ENCODE measurements at regions not wholly inside any gene's neighbourhood (a gene's known extent, or its start where the extent isn't known, plus 50 kb on each side); places are given as distances from the start of the nearest gene placed in this dataset.

GRCh38 chr9:115349542-115349941 lies 231.6 kb upstream of the TNC start:
- ChIA-PET POLR2A (no interaction called here), CTCF (no interaction called here)
- H3K4me3 ChIP-seq (ENCODE audit: low read depth, low read length), result no peak overlapping the region
- DNase-seq (ENCODE audit: low read depth, low spot score), result no peak
- H3K9me3 ChIP-seq (ENCODE audit: control insufficient read depth, insufficient read depth, low read length), result peaks cover 7% of the 10 kb centered on the region
- no peak overlapping the region for H3K27ac ChIP-seq (ENCODE audit: low read depth, low read length)
- TF ChIP-seq, protein P1, sequence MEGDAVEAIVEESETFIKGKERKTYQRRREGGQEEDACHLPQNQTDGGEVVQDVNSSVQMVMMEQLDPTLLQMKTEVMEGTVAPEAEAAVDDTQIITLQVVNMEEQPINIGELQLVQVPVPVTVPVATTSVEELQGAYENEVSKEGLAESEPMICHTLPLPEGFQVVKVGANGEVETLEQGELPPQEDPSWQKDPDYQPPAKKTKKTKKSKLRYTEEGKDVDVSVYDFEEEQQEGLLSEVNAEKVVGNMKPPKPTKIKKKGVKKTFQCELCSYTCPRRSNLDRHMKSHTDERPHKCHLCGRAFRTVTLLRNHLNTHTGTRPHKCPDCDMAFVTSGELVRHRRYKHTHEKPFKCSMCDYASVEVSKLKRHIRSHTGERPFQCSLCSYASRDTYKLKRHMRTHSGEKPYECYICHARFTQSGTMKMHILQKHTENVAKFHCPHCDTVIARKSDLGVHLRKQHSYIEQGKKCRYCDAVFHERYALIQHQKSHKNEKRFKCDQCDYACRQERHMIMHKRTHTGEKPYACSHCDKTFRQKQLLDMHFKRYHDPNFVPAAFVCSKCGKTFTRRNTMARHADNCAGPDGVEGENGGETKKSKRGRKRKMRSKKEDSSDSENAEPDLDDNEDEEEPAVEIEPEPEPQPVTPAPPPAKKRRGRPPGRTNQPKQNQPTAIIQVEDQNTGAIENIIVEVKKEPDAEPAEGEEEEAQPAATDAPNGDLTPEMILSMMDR (IDR thresholded peaks at IDR 0.05; ENCODE audit: low read depth, low read length), result no peak
- H3K27me3 ChIP-seq (ENCODE audit: control insufficient read depth, insufficient read depth, low read length), result no peaks in the 10 kb centered on the region

DNA sequence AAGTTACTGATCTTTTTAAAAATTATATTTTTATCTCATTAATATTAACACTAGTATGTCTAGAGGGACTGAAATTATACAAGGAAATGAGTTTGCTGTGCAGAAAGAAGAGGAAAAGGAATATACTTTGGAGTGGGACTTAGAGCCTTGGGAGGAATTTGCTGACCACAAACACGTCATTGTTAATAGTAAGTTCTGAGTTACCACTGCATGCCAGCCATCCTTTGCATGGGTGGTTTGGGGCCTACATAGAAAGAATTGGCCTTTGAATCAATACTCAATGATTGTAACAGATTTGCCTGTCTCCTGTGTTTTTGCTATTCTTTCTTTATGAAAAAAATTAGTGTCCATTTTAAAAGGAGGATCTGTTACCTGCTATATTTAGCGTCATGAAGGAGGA lies 232.6 kb upstream of the TNC start:
- CTCF ChIA-PET, result no interaction called here
- TF ChIP-seq, protein P1 (IDR thresholded peaks at IDR 0.05; ENCODE audit: low read depth, low read length), result no peak
- Histone ChIP-seq H3K4me3 (ENCODE audit: low read depth, low read length) (no peak overlapping the region), H3K27me3 (ENCODE audit: control insufficient read depth, insufficient read depth, low read length) (no peaks in the 10 kb centered on the region), H3K9me3 (ENCODE audit: control insufficient read depth, insufficient read depth, low read length) (peaks cover 7% of the 10 kb centered on the region), H3K27ac (ENCODE audit: low read depth, low read length) (no peak overlapping the region)
- no peak for DNase-seq (ENCODE audit: low read depth, low spot score)
- POLR2A ChIA-PET, result interaction anchor here (0.6 kb wide), 1 partner anchor 14 kb away, joined by 4 read pairs; no protein-coding TSS in a partner anchor

- no peak overlapping the region for H3K27ac ChIP-seq (ENCODE audit: low read depth, low read length)
- TF ChIP-seq, protein P1 (IDR thresholded peaks at IDR 0.05; ENCODE audit: low read depth, low read length), result no peak
- H3K9me3 ChIP-seq (ENCODE audit: control insufficient read depth, insufficient read depth, low read length), result no peaks in the 10 kb centered on the region
- no peaks in the 10 kb centered on the region for H3K27me3 ChIP-seq (ENCODE audit: control insufficient read depth, insufficient read depth, low read length)
- DNase-seq (ENCODE audit: low read depth, low spot score), result no peak
- POLR2A ChIA-PET, result no interaction called here
- CTCF ChIA-PET, result interaction anchor here (0.6 kb wide), 1 partner anchor 686 kb away, joined by 6 read pairs; no protein-coding TSS in a partner anchor
- H3K4me3 ChIP-seq (ENCODE audit: low read depth, low read length), result no peak overlapping the region
These were observed 235.7 kb upstream of the TNC start for GRCh38 chr9:115353681-115354080.

- Histone ChIP-seq H3K27ac (ENCODE audit: low read depth, low read length) (no peak overlapping the region), H3K27me3 (ENCODE audit: control insufficient read depth, insufficient read depth, low read length) (no peaks in the 10 kb centered on the region), H3K4me3 (ENCODE audit: low read depth, low read length) (no peak overlapping the region), H3K9me3 (ENCODE audit: control insufficient read depth, insufficient read depth, low read length) (no peaks in the 10 kb centered on the region)
- CTCF ChIA-PET, result no interaction called here
- no peak for DNase-seq (ENCODE audit: low read depth, low spot score)
- POLR2A ChIA-PET, result no interaction called here
- TF ChIP-seq, protein P1 (IDR thresholded peaks at IDR 0.05; ENCODE audit: low read depth, low read length), result no peak
These were observed 239.9 kb upstream of the TNC start for GRCh38 chr9:115357821-115358220.

DNA sequence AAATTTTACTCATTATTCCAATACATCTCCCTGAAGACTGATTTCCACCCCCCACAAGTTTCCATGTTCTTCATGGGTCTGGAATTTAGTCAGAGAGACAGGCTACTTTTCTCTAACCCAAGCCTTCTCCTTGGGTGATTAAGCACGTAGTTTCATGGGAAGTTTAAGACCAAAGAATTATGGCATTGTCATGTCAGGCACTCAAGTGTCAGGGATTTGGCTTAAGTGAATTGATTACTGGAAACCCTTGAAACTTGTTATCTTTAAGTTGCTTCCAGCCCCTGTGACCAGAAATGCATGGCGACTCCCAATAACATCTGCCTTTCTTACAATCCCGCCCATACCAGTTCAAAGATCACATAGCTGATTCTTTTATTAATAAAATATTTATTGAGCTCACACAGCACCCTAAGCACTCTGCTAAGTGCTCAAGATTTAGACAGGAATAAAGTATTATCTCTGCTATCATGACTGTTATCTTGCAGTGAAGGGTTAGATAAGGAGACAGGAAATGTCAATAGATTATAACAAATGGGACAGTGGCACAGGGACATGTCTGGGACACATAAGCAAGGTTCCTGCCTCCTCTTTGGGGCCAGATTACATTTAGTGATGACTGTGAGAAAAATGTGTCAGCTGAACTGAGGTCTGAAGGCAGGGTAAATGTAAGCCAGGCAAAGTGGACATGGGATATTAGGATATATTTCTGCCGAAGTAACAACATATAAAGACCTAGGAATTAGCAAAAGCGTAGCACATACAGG lies 241.2 kb upstream of the TNC start:
- TF ChIP-seq, protein P1 (IDR thresholded peaks at IDR 0.05; ENCODE audit: low read depth, low read length), result no peak
- CTCF ChIA-PET, result no interaction called here
- POLR2A ChIA-PET, result no interaction called here

More for the DNA sequence above, 241.2 kb upstream of the TNC start:
- Histone ChIP-seq H3K4me3 (ENCODE audit: low read depth, low read length) (no peak overlapping the region), H3K27ac (ENCODE audit: low read depth, low read length) (no peak overlapping the region), H3K27me3 (ENCODE audit: control insufficient read depth, insufficient read depth, low read length) (no peaks in the 10 kb centered on the region), H3K9me3 (ENCODE audit: control insufficient read depth, insufficient read depth, low read length) (no peaks in the 10 kb centered on the region)
- DNase-seq (ENCODE audit: low read depth, low spot score), result no peak
